Neural cell (in vitro differentiated cells): ENCODE measurements at regions not wholly inside any gene's neighbourhood (a gene's known extent, or its start where the extent isn't known, plus 50 kb on each side); places are given as distances from the start of the nearest gene placed in this dataset.

ENCODE experiments used
- EP300 ChIP-seq: fragments of 450-650 bp; conservative IDR thresholded peaks from 2 replicates; pipeline ENCODE4 v1.6.1; 2014; ENCODE audit warnings: antibody characterized with exemption, mild to moderate bottlenecking, moderate library complexity; ENCODE audit not compliant: poor library complexity, severe bottlenecking
- EZH2 ChIP-seq: fragments of 200-600, 300-800 bp; shearing (Covaris generic), sonication (generic); IDR thresholded peaks from 2 replicates; pipeline ENCODE4 v1.6.1; 2014; ENCODE audit warnings: antibody characterized with exemption, low read length, borderline replicate concordance, mild to moderate bottlenecking; ENCODE audit not compliant: insufficient read depth, poor library complexity, severe bottlenecking
- MXI1 ChIP-seq: fragments of 450-650 bp; conservative IDR thresholded peaks from 2 replicates; pipeline ENCODE4 v1.6.1; 2014; ENCODE audit warnings: antibody characterized with exemption, mild to moderate bottlenecking; ENCODE audit not compliant: poor library complexity, severe bottlenecking
- POLR2AphosphoS5 ChIP-seq: IDR thresholded peaks from 2 replicates; pipeline ENCODE4 v1.6.1; 2012
- RAD21 ChIP-seq: fragments of 450-650 bp; conservative IDR thresholded peaks from 2 replicates; pipeline ENCODE4 v1.6.1; 2014; ENCODE audit warnings: antibody characterized with exemption, mild to moderate bottlenecking, moderate library complexity
- SMC3 ChIP-seq: fragments of 450-650 bp; conservative IDR thresholded peaks from 2 replicates; pipeline ENCODE4 v1.6.1; 2014; ENCODE audit warnings: antibody characterized with exemption, mild to moderate bottlenecking, moderate library complexity; ENCODE audit not compliant: poor library complexity
- TAF1 ChIP-seq: IDR thresholded peaks from 2 replicates; pipeline ENCODE4 v1.6.1; 2012; ENCODE audit warnings: low read depth
- TF ChIP-seq, protein P1 (sequence below): fragments of 450-650 bp; IDR thresholded peaks from 2 replicates; pipeline ENCODE4 v1.5.1; 2014; ENCODE audit warnings: antibody characterized with exemption, mild to moderate bottlenecking, moderate library complexity; ENCODE audit not compliant: poor library complexity, severe bottlenecking

GRCh38 chr2:126042089-126042488 lies 613.9 kb upstream of the GYPC start:
- TF ChIP-seq EZH2 = no peak
- TF ChIP-seq, protein P1, sequence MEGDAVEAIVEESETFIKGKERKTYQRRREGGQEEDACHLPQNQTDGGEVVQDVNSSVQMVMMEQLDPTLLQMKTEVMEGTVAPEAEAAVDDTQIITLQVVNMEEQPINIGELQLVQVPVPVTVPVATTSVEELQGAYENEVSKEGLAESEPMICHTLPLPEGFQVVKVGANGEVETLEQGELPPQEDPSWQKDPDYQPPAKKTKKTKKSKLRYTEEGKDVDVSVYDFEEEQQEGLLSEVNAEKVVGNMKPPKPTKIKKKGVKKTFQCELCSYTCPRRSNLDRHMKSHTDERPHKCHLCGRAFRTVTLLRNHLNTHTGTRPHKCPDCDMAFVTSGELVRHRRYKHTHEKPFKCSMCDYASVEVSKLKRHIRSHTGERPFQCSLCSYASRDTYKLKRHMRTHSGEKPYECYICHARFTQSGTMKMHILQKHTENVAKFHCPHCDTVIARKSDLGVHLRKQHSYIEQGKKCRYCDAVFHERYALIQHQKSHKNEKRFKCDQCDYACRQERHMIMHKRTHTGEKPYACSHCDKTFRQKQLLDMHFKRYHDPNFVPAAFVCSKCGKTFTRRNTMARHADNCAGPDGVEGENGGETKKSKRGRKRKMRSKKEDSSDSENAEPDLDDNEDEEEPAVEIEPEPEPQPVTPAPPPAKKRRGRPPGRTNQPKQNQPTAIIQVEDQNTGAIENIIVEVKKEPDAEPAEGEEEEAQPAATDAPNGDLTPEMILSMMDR = no peak
- TF ChIP-seq EP300 = no peak
- no peak for TF ChIP-seq RAD21
- TF ChIP-seq SMC3 = no peak
- no peak for TF ChIP-seq POLR2AphosphoS5
- TF ChIP-seq MXI1 = no peak
- no peak for TF ChIP-seq TAF1
